Smooth muscle cell (in vitro differentiated cells): ENCODE measurements at regions not wholly inside any gene's neighbourhood (a gene's known extent, or its start where the extent isn't known, plus 50 kb on each side); places are given as distances from the start of the nearest gene placed in this dataset.

Experiments
- DNase-seq: peaks from one replicate; lab custom pipeline; 2025; ENCODE audit not compliant: unreplicated experiment; lab: John Stamatoyannopoulos, UW
- H2AFZ ChIP-seq: fragments of 200-600 bp; sonication (generic); 2 replicates; pipeline ENCODE4 v1.6.0; 2016; ENCODE audit warnings: antibody characterized with exemption, low read depth, mild to moderate bottlenecking
- H3F3A ChIP-seq: fragments of 200-600 bp; sonication (generic); 2 replicates; pipeline ENCODE4 v1.6.0; 2017; ENCODE audit warnings: antibody characterized with exemption, low read depth
- H3K27ac ChIP-seq: fragments of 200-600 bp; sonication (generic); 2 replicates; pipeline ENCODE4 v1.5.1; 2016; ENCODE audit warnings: low read depth, mild to moderate bottlenecking
- H3K27me3 ChIP-seq: fragments of 200-600 bp; sonication (generic); 2 replicates; pipeline ENCODE4 v1.6.1; 2016; ENCODE audit warnings: low read depth, mild to moderate bottlenecking
- H3K36me3 ChIP-seq: fragments of 200-600 bp; sonication (generic); 2 replicates; pipeline ENCODE4 v1.5.1; 2016; ENCODE audit warnings: low read depth
- H3K4me1 ChIP-seq: fragments of 200-600 bp; sonication (generic); 2 replicates; pipeline ENCODE4 v1.5.1; 2016; ENCODE audit warnings: low read depth
- H3K4me2 ChIP-seq: fragments of 200-600 bp; sonication (generic); 2 replicates; pipeline ENCODE4 v1.6.0; 2016; ENCODE audit warnings: mild to moderate bottlenecking
- H3K4me3 ChIP-seq: fragments of 200-600 bp; sonication (generic); 2 replicates; pipeline ENCODE4 v1.5.1; 2016; ENCODE audit warnings: mild to moderate bottlenecking
- H3K79me2 ChIP-seq: fragments of 200-600 bp; sonication (generic); 2 replicates; pipeline ENCODE4 v1.6.0; 2016; ENCODE audit warnings: low read depth, mild to moderate bottlenecking
- H3K9ac ChIP-seq: fragments of 200-600 bp; sonication (generic); 2 replicates; pipeline ENCODE4 v1.6.0; 2016; ENCODE audit warnings: low read depth
- H3K9me3 ChIP-seq: fragments of 200-600 bp; sonication (generic); replicated peaks from 2 replicates; pipeline ENCODE4 v1.5.1; 2016; ENCODE audit warnings: low read depth
- H4K20me1 ChIP-seq: fragments of 200-600 bp; sonication (generic); 2 replicates; pipeline ENCODE4 v1.6.0; 2016; ENCODE audit warnings: low read depth
- CTCF ChIP-seq: fragments of 200-600 bp; sonication (generic); IDR thresholded peaks from 2 replicates; pipeline ENCODE4 v1.5.1; 2017; ENCODE audit warnings: borderline replicate concordance, mild to moderate bottlenecking, antibody characterized with exemption; ENCODE audit not compliant: insufficient read depth, poor library complexity, severe bottlenecking
- WGBS: methylation state at CpG from one replicate; pipeline ENCODE4 v1.1.7; 2016; ENCODE audit warnings: low lambda C conversion rate; 5-methylcytosine and 5-hydroxymethylcytosine counted together

- no peaks in the 10 kb centered on the region for H3K4me1 ChIP-seq
- H3K9me3 ChIP-seq, result no peaks in the 10 kb centered on the region
- TF ChIP-seq CTCF, result no peak
- no peak overlapping the region for H2AFZ ChIP-seq
- H3K27ac ChIP-seq, result no peak overlapping the region
- H3K4me2 ChIP-seq, result no peak overlapping the region
- no peaks in the 10 kb centered on the region for H3K27me3 ChIP-seq
- no peaks in the 10 kb centered on the region for H3F3A ChIP-seq
- no peak overlapping the region for H3K9ac ChIP-seq
- H4K20me1 ChIP-seq, result no peaks in the 10 kb centered on the region
- no peak overlapping the region for H3K4me3 ChIP-seq
- no peaks in the 10 kb centered on the region for H3K79me2 ChIP-seq
- WGBS, result 83% methylated on average over 4 of the region's 4 CpGs
- H3K36me3 ChIP-seq, result no peaks in the 10 kb centered on the region
- DNase-seq, result no peak
These were observed 230.7 kb downstream of the TXNL1 start for GRCh38 chr18:56407646-56408180.

GRCh38 chr18:56402872-56403516 is 235.4 kb downstream of the TXNL1 start:
- WGBS, result 27% methylated on average over 1 of the region's 1 CpG
- Histone ChIP-seq H2AFZ (no peak overlapping the region), H3K4me1 (no peaks in the 10 kb centered on the region), H3K4me3 (no peak overlapping the region), H3K36me3 (no peaks in the 10 kb centered on the region), H3F3A (no peaks in the 10 kb centered on the region), H3K27me3 (no peaks in the 10 kb centered on the region), H3K9ac (peak overlapping the region; percentile 24), H3K9me3 (no peaks in the 10 kb centered on the region), H3K27ac (peak overlapping the region; percentile 78), H3K79me2 (no peaks in the 10 kb centered on the region), H4K20me1 (no peaks in the 10 kb centered on the region), H3K4me2 (peak overlapping the region; percentile 62)
- TF ChIP-seq CTCF, result no peak
- DNase-seq, result no peak

- Histone ChIP-seq H4K20me1 (no peaks in the 10 kb centered on the region), H3K4me1 (no peaks in the 10 kb centered on the region), H2AFZ (no peak overlapping the region), H3K4me3 (no peak overlapping the region), H3K9me3 (no peaks in the 10 kb centered on the region), H3K27ac (no peak overlapping the region), H3K9ac (no peak overlapping the region), H3K79me2 (no peaks in the 10 kb centered on the region), H3K27me3 (no peaks in the 10 kb centered on the region), H3F3A (no peaks in the 10 kb centered on the region), H3K4me2 (no peak overlapping the region), H3K36me3 (no peaks in the 10 kb centered on the region)
- no peak for TF ChIP-seq CTCF
- WGBS, result 90% methylated on average over 3 of the region's 3 CpGs
- DNase-seq, result no peak
These were observed 244.5 kb downstream of the TXNL1 start for GRCh38 chr18:56393870-56394269.
